OCI-LY1 (cell line): ENCODE measurements at regions not wholly inside any gene's neighbourhood (a gene's known extent, or its start where the extent isn't known, plus 50 kb on each side); places are given as distances from the start of the nearest gene placed in this dataset.

Source experiments
- H2AFZ ChIP-seq: fragments of 200-600 bp; sonication (generic), shearing (Covaris generic); 2 replicates; pipeline ENCODE4 v1.6.0; 2014; ENCODE audit warnings: antibody characterized with exemption, mild to moderate bottlenecking, low read length
- H3F3A ChIP-seq: fragments of 200-600 bp; sonication (generic), shearing (Covaris generic); 2 replicates; pipeline ENCODE4 v1.6.0; 2014; ENCODE audit warnings: mild to moderate bottlenecking, antibody characterized with exemption, low read length, moderate library complexity; ENCODE audit not compliant: insufficient read depth
- H3K27ac ChIP-seq: fragments of 200-600 bp; sonication (generic); 2 replicates; pipeline ENCODE4 v1.5.1; 2014; ENCODE audit warnings: low read length, mixed run types, mild to moderate bottlenecking, low read depth; ENCODE audit not compliant: poor library complexity, severe bottlenecking
- H3K27me3 ChIP-seq: fragments of 200-600 bp; sonication (generic); 2 replicates; pipeline ENCODE4 v1.6.0; 2014; ENCODE audit warnings: antibody characterized with exemption, mild to moderate bottlenecking, low read length, moderate library complexity; ENCODE audit not compliant: insufficient read depth
- H3K36me3 ChIP-seq: fragments of 200-600 bp; sonication (generic); 2 replicates; pipeline ENCODE4 v1.6.1; 2014; ENCODE audit warnings: mild to moderate bottlenecking, antibody characterized with exemption, low read length, moderate library complexity, mixed read lengths; ENCODE audit not compliant: insufficient read depth
- H3K4me1 ChIP-seq: fragments of 200-600 bp; sonication (generic); 2 replicates; pipeline ENCODE4 v1.5.1; 2014; ENCODE audit warnings: mild to moderate bottlenecking, low read length, moderate library complexity; ENCODE audit not compliant: insufficient read depth, severe bottlenecking
- H3K4me2 ChIP-seq: fragments of 200-600 bp; sonication (generic), shearing (Covaris generic); 2 replicates; pipeline ENCODE4 v1.6.1; 2014; ENCODE audit warnings: low read length
- H3K4me3 ChIP-seq: fragments of 200-600 bp; sonication (generic); 2 replicates; pipeline ENCODE4 v1.5.1; 2014; ENCODE audit warnings: low read length, low read depth, mild to moderate bottlenecking, mixed read lengths; ENCODE audit not compliant: poor library complexity, severe bottlenecking
- H3K79me2 ChIP-seq: fragments of 200-600 bp; shearing (Covaris generic); 2 replicates; pipeline ENCODE4 v1.6.1; 2016; ENCODE audit warnings: mixed run types, low read length, mixed read lengths; ENCODE audit not compliant: insufficient read depth
- H3K9ac ChIP-seq: fragments of 200-600 bp; sonication (generic), shearing (Covaris generic); 2 replicates; pipeline ENCODE4 v1.6.1; 2014; ENCODE audit warnings: mild to moderate bottlenecking, low read length, mixed read lengths
- H3K9me2 ChIP-seq: fragments of 200-600 bp; sonication (generic), shearing (Covaris generic); 2 replicates; pipeline ENCODE4 v1.6.1; 2014; ENCODE audit warnings: low read depth, mild to moderate bottlenecking, low read length, mixed read lengths
- H3K9me3 ChIP-seq: fragments of 200-600 bp; shearing (Covaris generic); 2 replicates; pipeline ENCODE4 v1.6.1; 2014; ENCODE audit warnings: low read length, mixed read lengths
- H4K20me1 ChIP-seq: fragments of 200-600 bp; sonication (generic), shearing (Covaris generic); 2 replicates; pipeline ENCODE4 v1.6.0; 2016; ENCODE audit warnings: mild to moderate bottlenecking, low read length; ENCODE audit not compliant: insufficient read depth
- EZH2 ChIP-seq: fragments of 200-600 bp; sonication (generic), shearing (Covaris generic); IDR thresholded peaks from 2 replicates; pipeline ENCODE4 v1.8.0; 2017; ENCODE audit warnings: borderline replicate concordance, mixed run types, mild to moderate bottlenecking, antibody characterized with exemption, low read length, moderate library complexity, mixed read lengths
- TF ChIP-seq, protein P1 (sequence below): fragments of 200-600 bp; sonication (generic), shearing (Covaris generic); IDR thresholded peaks from 2 replicates; pipeline ENCODE4 v1.5.1; 2017; ENCODE audit warnings: mild to moderate bottlenecking, antibody characterized with exemption, low read length, moderate library complexity, mixed read lengths

DNA sequence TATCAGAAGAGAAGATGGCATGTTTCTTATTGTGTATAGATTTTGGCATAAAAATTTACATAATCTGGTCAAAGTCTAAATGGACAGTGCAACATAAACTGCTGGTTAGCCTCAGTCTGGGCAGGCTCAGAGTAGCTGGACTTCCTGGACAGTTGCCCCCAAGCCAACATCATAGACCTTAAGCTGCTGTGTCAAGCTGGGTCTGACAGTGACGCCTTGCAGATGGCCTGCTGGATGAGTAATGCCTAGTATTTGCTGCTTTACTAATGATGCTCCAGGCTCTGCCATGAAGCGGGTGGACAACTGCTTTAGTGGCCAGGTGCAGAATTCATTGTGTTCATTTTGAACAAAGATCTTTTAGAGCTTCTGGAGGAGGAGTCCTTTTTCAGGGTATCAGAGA is 603.7 kb upstream of the ZEB2 start:
- H3K9me3 ChIP-seq = no peaks in the 10 kb centered on the region
- H3K4me2 ChIP-seq = no peak overlapping the region
- H3K27me3 ChIP-seq = no peaks in the 10 kb centered on the region
- H3K79me2 ChIP-seq = no peaks in the 10 kb centered on the region
- no peak overlapping the region for H3K9ac ChIP-seq
- H3K36me3 ChIP-seq = no peaks in the 10 kb centered on the region
- H3K9me2 ChIP-seq = no peaks in the 10 kb centered on the region
- TF ChIP-seq, protein P1, sequence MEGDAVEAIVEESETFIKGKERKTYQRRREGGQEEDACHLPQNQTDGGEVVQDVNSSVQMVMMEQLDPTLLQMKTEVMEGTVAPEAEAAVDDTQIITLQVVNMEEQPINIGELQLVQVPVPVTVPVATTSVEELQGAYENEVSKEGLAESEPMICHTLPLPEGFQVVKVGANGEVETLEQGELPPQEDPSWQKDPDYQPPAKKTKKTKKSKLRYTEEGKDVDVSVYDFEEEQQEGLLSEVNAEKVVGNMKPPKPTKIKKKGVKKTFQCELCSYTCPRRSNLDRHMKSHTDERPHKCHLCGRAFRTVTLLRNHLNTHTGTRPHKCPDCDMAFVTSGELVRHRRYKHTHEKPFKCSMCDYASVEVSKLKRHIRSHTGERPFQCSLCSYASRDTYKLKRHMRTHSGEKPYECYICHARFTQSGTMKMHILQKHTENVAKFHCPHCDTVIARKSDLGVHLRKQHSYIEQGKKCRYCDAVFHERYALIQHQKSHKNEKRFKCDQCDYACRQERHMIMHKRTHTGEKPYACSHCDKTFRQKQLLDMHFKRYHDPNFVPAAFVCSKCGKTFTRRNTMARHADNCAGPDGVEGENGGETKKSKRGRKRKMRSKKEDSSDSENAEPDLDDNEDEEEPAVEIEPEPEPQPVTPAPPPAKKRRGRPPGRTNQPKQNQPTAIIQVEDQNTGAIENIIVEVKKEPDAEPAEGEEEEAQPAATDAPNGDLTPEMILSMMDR = no peak
- no peak for TF ChIP-seq EZH2
- H4K20me1 ChIP-seq = no peaks in the 10 kb centered on the region
- H3F3A ChIP-seq = no peaks in the 10 kb centered on the region
- H2AFZ ChIP-seq = no peak overlapping the region
- no peak overlapping the region for H3K4me3 ChIP-seq
- no peaks in the 10 kb centered on the region for H3K4me1 ChIP-seq
- H3K27ac ChIP-seq = no peak overlapping the region

DNA sequence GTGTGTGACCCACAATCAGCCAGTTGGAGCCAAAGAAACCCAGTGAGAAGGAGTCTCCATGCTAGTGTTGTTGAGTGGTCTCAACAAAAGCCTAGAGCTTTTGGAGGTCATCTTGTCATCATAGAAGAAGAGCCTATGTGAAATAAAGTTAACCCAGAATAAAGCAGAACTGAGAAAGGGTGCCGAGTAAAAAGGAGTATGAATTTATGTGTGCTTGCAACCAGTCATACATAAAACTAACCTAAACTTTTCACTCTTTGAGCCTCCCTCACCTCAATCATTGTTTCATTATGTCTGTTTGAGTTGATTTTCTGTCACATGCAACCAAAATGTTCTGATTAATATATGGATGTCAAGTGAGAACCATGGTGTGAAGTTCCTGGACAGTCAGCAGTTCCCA is 599.3 kb upstream of the ZEB2 start:
- Histone ChIP-seq H3K27me3 (no peaks in the 10 kb centered on the region), H2AFZ (peak overlapping the region; percentile 43; the same call in 1 of the 2 replicates), H3K9ac (no peak overlapping the region), H3K9me2 (no peaks in the 10 kb centered on the region), H3K4me3 (no peak overlapping the region), H3K79me2 (no peaks in the 10 kb centered on the region), H3K27ac (no peak overlapping the region), H3K9me3 (no peaks in the 10 kb centered on the region), H3F3A (no peaks in the 10 kb centered on the region), H3K4me2 (no peak overlapping the region), H3K4me1 (no peaks in the 10 kb centered on the region), H3K36me3 (no peaks in the 10 kb centered on the region), H4K20me1 (no peaks in the 10 kb centered on the region)
- no peak for TF ChIP-seq EZH2
- TF ChIP-seq, protein P1 = no peak

DNA sequence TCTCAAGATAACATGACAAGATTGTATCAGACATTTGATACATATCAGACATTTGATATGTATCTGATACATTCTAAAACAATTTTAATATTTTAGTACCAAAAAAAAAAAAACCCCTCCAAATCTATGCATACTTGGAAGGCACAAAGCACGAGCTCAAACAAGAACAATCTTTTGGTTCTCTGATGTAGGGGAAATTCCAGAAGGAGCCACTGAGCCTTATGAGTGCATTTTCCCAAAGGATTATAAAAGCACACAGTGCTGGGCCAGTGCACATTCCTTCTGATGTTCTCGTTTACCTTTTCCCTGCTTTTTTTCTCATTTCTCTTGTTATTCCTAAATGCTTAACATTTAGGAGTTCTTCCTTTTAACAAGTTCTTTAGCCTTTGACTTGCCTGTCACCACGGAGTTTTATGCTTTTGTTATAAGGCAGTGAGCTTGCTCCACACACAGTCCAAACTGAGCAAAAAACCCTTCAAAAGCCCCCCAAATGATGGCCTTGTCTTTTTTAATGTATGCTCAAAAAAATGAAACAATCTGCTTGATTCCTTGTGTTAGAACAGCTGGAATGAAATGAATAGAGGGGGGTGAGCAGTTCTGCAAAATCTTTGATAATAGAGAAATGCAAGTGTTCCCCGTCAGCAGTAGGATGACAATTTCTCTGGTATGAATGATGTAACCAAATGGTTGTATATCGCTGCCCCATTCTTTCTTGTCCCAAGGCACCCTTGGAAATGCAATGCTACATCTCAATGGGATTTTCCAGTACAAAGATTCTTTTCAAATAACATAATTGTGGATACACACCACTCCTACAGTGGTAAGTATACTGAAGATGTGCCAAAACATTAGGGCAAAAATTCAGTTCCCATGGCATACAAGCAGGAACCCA is 597.2 kb upstream of the ZEB2 start:
- Histone ChIP-seq H3F3A (no peaks in the 10 kb centered on the region), H4K20me1 (no peaks in the 10 kb centered on the region), H3K36me3 (no peaks in the 10 kb centered on the region), H3K4me3 (no peak overlapping the region), H3K9ac (no peak overlapping the region), H3K4me1 (no peaks in the 10 kb centered on the region), H3K4me2 (no peak overlapping the region), H3K79me2 (no peaks in the 10 kb centered on the region), H3K27ac (no peak overlapping the region), H3K9me2 (no peaks in the 10 kb centered on the region), H2AFZ (no peak overlapping the region), H3K27me3 (no peaks in the 10 kb centered on the region), H3K9me3 (no peaks in the 10 kb centered on the region)
- TF ChIP-seq, protein P1 = no peak
